ENCODE measurements at regions not wholly inside any gene's neighbourhood (a gene's known extent, or its start where the extent isn't known, plus 50 kb on each side); places are given as distances from the start of the nearest gene placed in this dataset.
A peak's percentile ranks its signal among the peaks of the same experiment; 100 is the strongest.
"Not testable (repeated sequence)": the region's sequence is repeated elsewhere in the genome, so short reads cannot be mapped to it uniquely, and the experiment has no call there.

- 90% methylated on average over 6 of the region's 6 CpGs for WGBS (ENCODE audit: insufficient coverage)
- H3K79me2 ChIP-seq (ENCODE audit: control insufficient read depth, insufficient read depth, low read length) = peaks cover 2% of the 10 kb centered on the region
- H3K4me3 ChIP-seq (ENCODE audit: control extremely low read depth in 1 of 5, extremely low read depth in 1 of 5, insufficient read depth in 1 of 5, low read depth in 2 of 5, low read length in 4 of 5) = no peak overlapping the region
- ATAC-seq (ENCODE audit: low read depth) (no peak), DNase-seq (no peak)
- Mint-ChIP-seq H3K27ac (no peak overlapping the region), H3K9me3 (ENCODE audit: insufficient read depth) (no peaks in the 10 kb centered on the region), H3K27me3 (no peaks in the 10 kb centered on the region), H3K4me1 (peaks cover 30% of the 10 kb centered on the region), H3K4me3 (no peak overlapping the region)
- H3K4me1 ChIP-seq (ENCODE audit: control insufficient read depth in 2 of 2, insufficient read depth in 2 of 2, low read length in 2 of 2) = peaks cover 13 to 19% of the 10 kb centered on the region in 2 donors
- intact Hi-C loops (cut with micrococcal nuclease) = no loop called here
- no peaks in the 10 kb centered on the region for H3K36me3 ChIP-seq (replicated peaks in 1 of 2; ENCODE audit: control extremely low read depth in 1 of 2, control insufficient read depth in 1 of 2, extremely low read depth in 1 of 2, insufficient read depth in 2 of 2, low read length in 1 of 2)
- H3K27ac ChIP-seq (ENCODE audit: low read length in 2 of 2) = no peak overlapping the region
- ChIA-PET CTCF (no interaction called here), POLR2A (no interaction called here)
- H2AFZ ChIP-seq (ENCODE audit: insufficient read depth, low read depth, low read length, poor library complexity, severe bottlenecking) = no peak overlapping the region
- H3K4me2 ChIP-seq (replicated peaks; ENCODE audit: low read depth, low read length, poor library complexity, severe bottlenecking) = no peak overlapping the region
- H3K9ac ChIP-seq (ENCODE audit: low read length) = no peak overlapping the region
- H3K9me3 ChIP-seq (ENCODE audit: control extremely low read depth in 1 of 3, control insufficient read depth in 2 of 3, insufficient read depth in 1 of 3, low read length in 2 of 3) = no peaks in the 10 kb centered on the region
- H4K20me1 ChIP-seq (ENCODE audit: control insufficient read depth, insufficient read depth, low read length, poor library complexity, severe bottlenecking) = no peaks in the 10 kb centered on the region
- TF ChIP-seq EZH2 (IDR thresholded peaks at IDR 0.05; ENCODE audit: borderline replicate concordance, insufficient read depth, low read depth, low read length, poor library complexity, severe bottlenecking) (no peak), CTCF (IDR thresholded peaks at IDR 0.05) (no peak)
- H3K27me3 ChIP-seq (replicated peaks in 1 of 4; ENCODE audit: control extremely low read depth in 1 of 4, control insufficient read depth in 3 of 4, insufficient read depth in 4 of 4, low read length in 3 of 4) = no peaks in the 10 kb centered on the region
Observed at GRCh38 chr7:66453340-66453739, 175.3 kb upstream of the KCTD7 start.

- Mint-ChIP-seq H3K9me3 (ENCODE audit: insufficient read depth) (no peaks in the 10 kb centered on the region), H3K4me3 (peak overlapping the region; percentile 32), H3K27ac (peak overlapping the region; percentile 23), H3K27me3 (no peaks in the 10 kb centered on the region), H3K4me1 (peaks cover 37% of the 10 kb centered on the region)
- Histone ChIP-seq H3K4me1 (ENCODE audit: control insufficient read depth in 2 of 2, insufficient read depth in 2 of 2, low read length in 2 of 2) (peaks cover 24 to 29% of the 10 kb centered on the region in 2 donors), H3K36me3 (replicated peaks in 1 of 2; ENCODE audit: control extremely low read depth in 1 of 2, control insufficient read depth in 1 of 2, extremely low read depth in 1 of 2, insufficient read depth in 2 of 2, low read length in 1 of 2) (no peaks in the 10 kb centered on the region), H3K9me3 (ENCODE audit: control extremely low read depth in 1 of 3, control insufficient read depth in 2 of 3, insufficient read depth in 1 of 3, low read length in 2 of 3) (no peaks in the 10 kb centered on the region), H3K27me3 (replicated peaks in 1 of 4; ENCODE audit: control extremely low read depth in 1 of 4, control insufficient read depth in 3 of 4, insufficient read depth in 4 of 4, low read length in 3 of 4) (no peaks in the 10 kb centered on the region), H3K27ac (ENCODE audit: low read length in 2 of 2) (peak overlapping the region in 1 of 2 donors; percentile 6), H2AFZ (ENCODE audit: insufficient read depth, low read depth, low read length, poor library complexity, severe bottlenecking) (peak overlapping the region; percentile 0), H4K20me1 (ENCODE audit: control insufficient read depth, insufficient read depth, low read length, poor library complexity, severe bottlenecking) (no peaks in the 10 kb centered on the region), H3K4me3 (ENCODE audit: control extremely low read depth in 1 of 5, extremely low read depth in 1 of 5, insufficient read depth in 1 of 5, low read depth in 2 of 5, low read length in 4 of 5) (no peak overlapping the region), H3K79me2 (ENCODE audit: control insufficient read depth, insufficient read depth, low read length) (peaks cover 2% of the 10 kb centered on the region), H3K4me2 (replicated peaks; ENCODE audit: low read depth, low read length, poor library complexity, severe bottlenecking) (no peak overlapping the region), H3K9ac (ENCODE audit: low read length) (no peak overlapping the region)
- DNase-seq = no peak
- no CpG with 5 or more reads among the region's 5 CpGs for WGBS (ENCODE audit: insufficient coverage)
- TF ChIP-seq EZH2 (IDR thresholded peaks at IDR 0.05; ENCODE audit: borderline replicate concordance, insufficient read depth, low read depth, low read length, poor library complexity, severe bottlenecking) = no peak
- TF ChIP-seq CTCF (IDR thresholded peaks at IDR 0.05) = no peak
- intact Hi-C loops (cut with micrococcal nuclease) = no loop called here
- ChIA-PET CTCF (no interaction called here), POLR2A (no interaction called here)
- ATAC-seq (ENCODE audit: low read depth) = no peak
Observed at GRCh38 chr7:66454600-66455225, 174.0 kb upstream of the KCTD7 start.

- H3K4me3 Mint-ChIP-seq; CTCF ChIA-PET; H3K9me3 ChIP-seq (ENCODE audit: control extremely low read depth in 1 of 3, control insufficient read depth in 2 of 3, insufficient read depth in 1 of 3, low read length in 2 of 3); H3K4me2 ChIP-seq (replicated peaks; ENCODE audit: low read depth, low read length, poor library complexity, severe bottlenecking); ATAC-seq (ENCODE audit: low read depth); H3K27me3 ChIP-seq (replicated peaks in 1 of 4; ENCODE audit: control extremely low read depth in 1 of 4, control insufficient read depth in 3 of 4, insufficient read depth in 4 of 4, low read length in 3 of 4); H3K4me3 ChIP-seq (ENCODE audit: control extremely low read depth in 1 of 5, extremely low read depth in 1 of 5, insufficient read depth in 1 of 5, low read depth in 2 of 5, low read length in 4 of 5); H4K20me1 ChIP-seq (ENCODE audit: control insufficient read depth, insufficient read depth, low read length, poor library complexity, severe bottlenecking); H3K36me3 ChIP-seq (replicated peaks in 1 of 2; ENCODE audit: control extremely low read depth in 1 of 2, control insufficient read depth in 1 of 2, extremely low read depth in 1 of 2, insufficient read depth in 2 of 2, low read length in 1 of 2); DNase-seq; H3K79me2 ChIP-seq (ENCODE audit: control insufficient read depth, insufficient read depth, low read length); H3K9me3 Mint-ChIP-seq (ENCODE audit: insufficient read depth); H3K9ac ChIP-seq (ENCODE audit: low read length); intact Hi-C loops (cut with micrococcal nuclease); POLR2A ChIA-PET; H3K27me3 Mint-ChIP-seq: not testable (repeated sequence)
- Mint-ChIP-seq H3K27ac (peak overlapping the region; percentile 23), H3K4me1 (peaks cover 40% of the 10 kb centered on the region)
- Histone ChIP-seq H3K4me1 (ENCODE audit: control insufficient read depth in 2 of 2, insufficient read depth in 2 of 2, low read length in 2 of 2) (peaks cover 24 to 29% of the 10 kb centered on the region in 2 donors), H2AFZ (ENCODE audit: insufficient read depth, low read depth, low read length, poor library complexity, severe bottlenecking) (peak overlapping the region; percentile 0), H3K27ac (ENCODE audit: low read length in 2 of 2) (peak overlapping the region in 1 of 2 donors; percentile 6)
- no CpG with 5 or more reads among the region's 1 CpG for WGBS (ENCODE audit: insufficient coverage)
Observed at GRCh38 chr7:66455432-66455831, 173.2 kb upstream of the KCTD7 start.

Data from B cell (primary cell).